HG02852 (cell line): ENCODE measurements at regions not wholly inside any gene's neighbourhood (a gene's known extent, or its start where the extent isn't known, plus 50 kb on each side); places are given as distances from the start of the nearest gene placed in this dataset.
"Not testable (repeated sequence)": the region's sequence is repeated elsewhere in the genome, so short reads cannot be mapped to it uniquely, and the experiment has no call there.

Experiments used
- ATAC-seq: cut with Tn5 transposase; IDR thresholded peaks from one replicate; pipeline ENCODE4 v1.9.1; 2021; ENCODE audit warnings: mild to moderate bottlenecking, moderate library complexity; ENCODE audit not compliant: unreplicated experiment

DNA sequence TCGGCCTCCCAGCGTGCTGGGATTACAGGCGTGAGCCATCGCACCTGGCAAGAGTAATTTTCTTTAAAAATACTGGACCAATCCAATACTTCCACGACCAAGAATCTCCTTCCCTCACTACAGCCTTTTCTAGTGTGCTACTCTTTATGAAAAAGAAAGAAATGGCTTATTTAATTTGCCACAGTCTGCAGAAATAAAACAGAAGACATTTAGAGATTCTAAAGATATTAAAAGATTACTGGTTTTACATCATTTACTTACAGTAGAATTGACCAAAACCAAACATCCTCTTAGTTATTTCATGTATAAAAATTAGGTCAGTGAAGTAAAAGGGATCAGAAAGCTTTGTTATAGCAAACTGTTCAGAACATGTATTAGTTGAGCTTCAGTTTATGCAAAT, 679.6 kb downstream of the MAT2B start:
- no peak for ATAC-seq

DNA sequence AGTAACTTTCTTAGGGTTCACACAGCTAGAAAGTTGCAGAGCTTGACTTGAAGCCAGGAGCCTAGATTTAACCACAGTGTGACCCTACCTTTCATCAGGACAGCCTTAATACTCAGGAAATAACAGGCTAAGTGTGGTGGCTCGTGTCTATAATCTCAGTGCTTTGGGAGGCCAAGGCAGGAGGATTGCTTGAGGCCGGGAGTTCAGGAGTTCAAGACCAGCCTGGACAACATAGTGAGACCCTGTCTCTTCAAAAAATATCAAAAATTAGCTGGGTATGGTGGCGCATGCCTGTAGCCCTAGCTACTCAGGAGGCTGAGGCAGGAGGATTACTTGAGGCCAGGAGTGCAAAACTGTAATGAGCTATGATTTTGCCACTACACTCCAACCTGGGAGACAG, 681.1 kb downstream of the MAT2B start:
- no peak for ATAC-seq

DNA sequence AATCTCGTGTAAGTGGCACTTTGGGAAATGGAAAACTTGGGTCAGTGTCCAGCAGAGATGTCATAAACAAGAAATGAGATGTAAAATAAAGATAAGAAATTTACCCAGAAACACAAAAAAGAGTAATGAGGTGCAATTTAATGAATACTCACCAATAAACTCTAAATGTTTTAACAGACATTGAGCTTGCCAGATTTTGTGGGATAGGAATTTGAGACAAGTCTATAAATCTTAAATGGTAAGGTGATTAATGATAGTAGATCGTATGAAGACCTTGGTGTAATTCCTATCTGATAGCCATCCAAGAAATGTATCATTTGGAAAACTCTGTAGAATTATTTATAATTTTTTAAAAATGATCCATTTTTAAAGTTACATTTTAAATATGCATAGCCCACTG, 682.4 kb downstream of the MAT2B start:
- ATAC-seq: no peak

DNA sequence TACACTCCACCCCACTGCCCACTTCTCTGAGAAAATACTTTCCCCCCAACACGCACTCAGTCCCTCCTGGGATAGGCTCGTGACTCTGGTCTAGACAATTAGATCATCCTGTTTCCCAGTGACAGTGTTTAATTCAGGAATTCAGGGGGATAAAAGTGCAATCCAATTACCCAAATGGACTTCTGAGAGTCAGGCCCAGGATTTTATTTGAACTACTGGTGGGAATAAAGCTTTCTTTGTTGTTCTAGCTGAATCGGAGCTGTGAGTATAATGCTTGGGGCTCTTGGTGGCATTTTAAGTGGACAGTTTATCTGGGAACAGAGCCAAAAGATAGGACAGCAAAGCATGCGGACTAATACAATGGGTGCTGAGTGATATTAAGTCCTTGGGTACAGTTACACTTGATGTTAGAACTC, 683.3 kb downstream of the MAT2B start:
- ATAC-seq: no peak

DNA sequence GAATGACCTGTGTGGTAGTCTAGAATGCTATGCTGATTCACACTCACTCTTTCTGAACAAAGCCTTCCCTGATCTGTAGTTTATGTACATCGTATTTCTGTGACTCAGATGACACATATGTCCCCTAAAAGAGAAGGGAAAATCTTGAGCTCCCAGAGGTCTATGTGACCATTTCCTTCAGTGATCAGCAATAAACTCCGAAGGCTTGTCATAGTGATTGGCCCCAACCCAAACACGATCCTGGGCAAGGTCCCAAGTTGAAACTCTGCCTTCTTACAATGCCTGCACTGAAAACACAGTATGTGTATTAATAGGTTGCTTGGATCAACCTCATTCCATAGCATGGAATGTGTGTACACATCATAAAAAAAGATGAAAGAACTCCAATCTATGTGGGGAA, 685.8 kb downstream of the MAT2B start:
- no peak for ATAC-seq

DNA sequence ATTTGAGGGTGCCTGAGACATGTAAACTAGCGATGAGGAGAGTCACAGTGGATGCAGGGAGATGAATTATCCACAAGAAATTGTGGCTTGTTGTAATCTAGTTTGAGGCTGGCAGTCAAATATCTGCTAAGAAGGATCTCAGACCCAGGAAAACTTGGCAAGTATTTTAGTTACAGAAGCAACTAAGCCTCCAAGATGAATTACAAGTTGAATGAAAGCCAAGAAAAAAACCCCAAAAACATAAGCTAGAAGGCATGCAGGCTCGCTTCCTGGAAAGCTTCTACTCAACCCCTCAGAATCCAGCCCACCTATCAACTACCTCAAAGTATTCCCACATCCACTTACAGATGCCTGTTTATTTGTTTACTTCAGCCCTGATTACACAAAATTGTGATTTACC, 696.9 kb downstream of the MAT2B start:
- no peak for ATAC-seq

DNA sequence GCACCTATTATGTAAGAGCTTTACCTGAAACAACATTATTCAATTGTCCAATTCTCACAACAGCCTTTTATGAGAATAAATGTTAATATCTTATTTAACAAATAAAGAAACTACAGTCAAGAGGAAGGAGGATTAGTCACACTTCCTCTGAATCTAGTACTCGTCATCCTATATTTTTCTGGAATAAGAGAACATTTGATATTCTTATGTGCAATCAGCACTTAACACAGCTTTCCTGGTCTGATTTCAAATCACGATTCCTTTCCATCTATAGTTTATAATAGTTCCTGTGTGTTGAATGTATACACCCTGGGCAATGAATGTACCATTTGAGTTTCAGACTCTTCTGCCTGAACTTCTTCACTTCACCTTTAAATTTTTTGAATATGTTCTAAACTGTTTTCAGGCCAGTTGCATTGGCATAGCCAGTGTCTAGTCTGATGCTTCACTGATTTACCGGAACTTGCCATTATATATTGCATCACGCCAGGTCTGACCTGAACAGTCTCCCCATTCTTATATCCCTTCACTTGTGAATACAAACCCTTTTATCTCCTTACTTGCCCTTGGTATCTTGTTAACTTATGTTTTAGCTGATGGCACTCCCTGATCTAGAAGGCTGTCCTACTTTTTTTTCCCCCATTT, 698.3 kb downstream of the MAT2B start:
- no peak for ATAC-seq

DNA sequence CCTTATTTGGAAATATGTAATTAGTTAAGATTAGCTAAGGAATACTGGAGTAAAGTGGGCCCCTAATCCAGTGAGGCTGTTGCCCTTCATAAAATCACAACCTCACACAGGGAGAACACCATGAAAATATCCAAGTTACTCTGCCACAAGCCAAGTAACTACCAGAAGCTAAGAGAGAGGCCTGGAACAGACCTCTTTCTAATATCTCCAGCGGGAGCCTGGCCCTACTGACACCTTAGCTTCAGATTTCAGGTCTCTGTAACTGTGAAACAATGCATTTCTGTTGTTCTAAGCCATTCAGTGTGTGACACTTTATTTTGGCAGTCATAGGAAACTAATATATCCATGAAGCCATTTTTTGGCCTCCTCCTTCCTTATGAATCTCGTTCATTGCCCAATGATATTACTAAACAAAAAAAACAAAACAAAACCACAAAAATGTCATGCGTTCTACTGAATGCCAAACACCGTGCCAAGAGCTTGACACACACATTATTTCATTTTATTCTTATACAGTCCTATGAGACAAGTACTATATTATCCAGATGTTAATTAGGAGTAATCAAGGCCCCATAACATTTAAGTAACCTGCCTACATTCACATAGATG, 699.0 kb downstream of the MAT2B start:
- no peak for ATAC-seq

DNA sequence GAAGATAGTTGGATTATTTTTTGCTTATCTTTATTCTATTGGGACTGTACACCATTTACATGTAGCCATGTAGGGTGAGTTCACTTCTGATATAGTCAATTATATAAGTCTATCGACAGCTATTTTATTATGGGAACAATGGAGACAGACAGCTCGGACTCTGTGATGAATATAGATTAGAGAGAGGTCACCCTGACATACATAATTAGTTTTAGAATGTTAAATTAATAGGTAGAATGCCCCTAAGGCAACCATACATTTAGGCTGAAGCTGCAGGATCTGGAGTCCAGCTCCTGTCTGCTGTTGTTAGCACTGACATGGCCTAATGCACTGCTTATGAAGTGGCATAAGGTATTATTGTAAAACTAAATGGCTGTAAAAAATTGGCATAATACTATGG, 700.8 kb downstream of the MAT2B start:
- ATAC-seq: no peak

DNA sequence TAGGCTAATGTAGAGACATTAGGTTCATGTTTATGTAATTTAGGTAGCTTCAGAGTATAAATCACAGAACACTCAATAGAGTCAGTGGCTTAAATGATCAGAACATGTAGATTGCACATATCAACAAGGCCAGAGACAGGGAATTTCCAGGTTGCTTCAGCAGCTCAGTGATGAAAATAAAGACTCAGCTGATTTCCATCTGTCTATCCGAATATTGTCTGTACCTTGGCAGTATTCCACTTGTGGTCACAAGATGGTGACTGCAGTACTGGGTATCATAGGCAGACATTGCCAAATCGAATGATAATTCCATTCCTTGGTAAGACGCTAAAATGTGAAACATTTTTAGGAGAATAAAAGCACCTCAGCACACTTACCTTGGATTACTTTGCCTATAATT, 702.2 kb downstream of the MAT2B start:
- ATAC-seq: no peak

DNA sequence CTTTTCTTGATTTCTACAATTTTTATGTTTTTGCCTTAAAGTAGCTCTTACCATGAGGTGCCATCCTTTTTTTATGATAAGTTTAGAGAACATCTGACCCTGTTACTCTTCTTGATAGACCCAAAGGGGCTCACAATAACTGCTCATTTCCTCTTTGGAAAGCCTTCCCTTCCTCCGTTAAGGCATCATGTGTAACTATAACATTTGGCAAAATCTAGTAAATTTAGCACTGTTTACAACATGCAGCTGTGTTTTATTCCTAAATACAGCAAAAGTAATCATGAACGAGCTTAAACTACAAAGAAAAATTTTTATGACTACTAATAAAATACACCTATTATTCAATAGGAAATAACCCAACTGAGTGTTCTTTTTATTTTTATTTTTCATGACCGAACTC, 705.1 kb downstream of the MAT2B start:
- no peak for ATAC-seq

DNA sequence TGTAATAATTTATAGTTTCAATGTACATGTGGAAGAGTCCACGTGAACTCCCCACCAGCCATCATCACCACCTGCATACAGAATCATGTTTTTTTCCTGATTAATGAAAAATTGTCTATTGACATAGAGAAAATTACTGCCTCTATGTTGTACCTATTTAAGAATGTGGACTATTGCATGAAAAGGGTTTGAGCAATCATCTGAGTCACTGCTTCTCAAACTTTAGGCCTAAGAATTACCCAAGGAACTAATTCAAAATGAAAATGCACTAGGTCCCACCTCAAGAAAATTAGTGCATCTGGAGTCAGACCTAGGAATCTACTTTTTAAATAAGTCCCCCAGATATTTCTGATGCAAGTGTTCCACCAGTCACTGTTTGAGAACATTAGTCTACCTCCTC, 709.3 kb downstream of the MAT2B start:
- ATAC-seq: no peak

DNA sequence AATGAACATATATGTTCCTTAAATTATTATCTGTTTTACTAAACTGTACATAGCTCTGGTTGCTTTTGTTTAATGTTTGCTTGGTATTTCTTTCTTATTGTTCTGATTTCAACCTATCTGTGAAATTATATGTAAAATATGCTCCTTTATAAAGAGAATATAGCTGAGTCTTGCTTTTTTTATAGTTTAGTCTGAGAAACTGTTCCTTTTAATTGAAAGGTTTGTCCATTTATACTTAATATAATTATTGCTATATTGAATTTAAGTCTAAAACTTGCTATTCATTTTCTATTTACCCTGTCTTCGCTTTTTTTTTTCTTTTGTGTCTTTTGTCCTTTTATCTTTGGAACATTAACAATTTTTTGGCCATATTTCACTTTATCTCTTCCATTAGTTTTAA, 712.0 kb downstream of the MAT2B start:
- ATAC-seq: no peak

DNA sequence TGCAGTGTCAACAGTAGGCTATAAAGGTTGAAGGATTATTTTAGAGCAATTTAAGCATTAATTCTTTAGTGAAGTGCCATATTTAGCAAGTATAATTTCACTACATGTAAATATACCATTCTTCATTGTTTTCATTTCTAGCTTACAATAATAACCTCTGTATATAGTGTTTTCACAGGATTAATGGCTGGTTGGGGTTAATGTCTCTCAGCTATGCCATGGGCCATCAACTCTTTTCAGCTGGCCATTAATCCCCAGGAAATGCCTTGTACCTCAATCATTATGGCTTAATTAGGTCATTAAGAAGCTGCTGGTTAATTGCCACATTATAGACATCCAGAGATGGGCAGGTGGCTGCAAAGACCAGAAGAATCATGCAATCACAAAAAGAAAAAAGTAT, 715.1 kb downstream of the MAT2B start:
- ATAC-seq: no peak

DNA sequence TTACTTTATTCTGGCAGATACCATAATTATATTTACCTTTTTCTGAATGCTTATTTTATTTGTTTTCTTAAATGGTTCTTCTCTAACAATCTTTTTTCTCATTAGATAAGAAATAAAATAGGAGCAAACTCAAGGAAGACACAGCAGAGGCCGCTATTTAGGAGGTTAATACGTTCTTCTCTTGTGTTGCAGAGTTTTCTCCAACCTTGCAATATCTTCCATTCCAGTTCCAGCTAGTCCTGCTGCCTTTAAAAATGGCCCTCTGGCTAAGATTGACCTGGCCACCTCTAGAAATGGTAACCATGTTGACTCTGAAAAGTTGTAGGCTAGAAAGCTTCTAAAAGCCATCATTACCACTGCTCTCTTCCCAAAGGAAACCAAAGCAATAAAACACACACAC, 718.8 kb downstream of the MAT2B start:
- no peak for ATAC-seq

DNA sequence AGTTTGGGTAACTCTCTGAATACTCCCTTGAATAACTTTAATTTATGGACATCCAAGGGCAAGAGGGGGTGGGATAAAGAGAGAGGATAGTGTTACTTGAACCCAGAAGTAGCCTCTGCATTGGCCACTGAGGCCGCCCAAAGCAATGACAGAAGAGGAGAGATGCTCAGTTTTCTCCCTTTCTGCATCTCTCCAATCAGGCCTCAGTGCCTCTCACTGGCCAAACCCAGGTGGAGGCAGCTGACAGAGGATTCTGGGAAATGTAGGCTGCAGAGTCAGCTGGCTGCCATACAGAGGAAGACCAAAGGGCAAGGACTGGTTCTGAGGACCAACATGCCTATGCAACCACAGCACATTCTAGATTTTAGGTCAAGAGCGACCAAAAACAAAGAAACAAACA, 719.4 kb downstream of the MAT2B start:
- no peak for ATAC-seq

DNA sequence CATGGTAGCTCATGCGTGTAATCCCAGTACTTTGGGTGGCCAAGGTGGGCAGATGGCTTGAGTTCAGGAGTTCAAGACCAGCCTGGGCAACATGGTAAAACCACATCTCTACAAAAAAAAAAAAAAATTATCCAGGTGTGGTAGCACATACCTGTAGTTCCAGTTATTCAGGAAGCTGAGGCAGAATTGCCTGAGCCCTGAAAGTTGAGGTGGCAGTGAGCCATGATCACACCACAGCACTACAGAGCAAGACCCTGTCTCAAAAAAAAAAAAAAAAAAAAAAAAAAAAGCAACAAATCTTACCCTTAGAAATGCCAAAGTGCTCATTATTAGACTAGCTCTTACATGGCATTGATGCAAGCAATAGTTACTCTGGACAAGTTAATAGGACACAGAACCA, 724.9 kb downstream of the MAT2B start:
- ATAC-seq: no peak

DNA sequence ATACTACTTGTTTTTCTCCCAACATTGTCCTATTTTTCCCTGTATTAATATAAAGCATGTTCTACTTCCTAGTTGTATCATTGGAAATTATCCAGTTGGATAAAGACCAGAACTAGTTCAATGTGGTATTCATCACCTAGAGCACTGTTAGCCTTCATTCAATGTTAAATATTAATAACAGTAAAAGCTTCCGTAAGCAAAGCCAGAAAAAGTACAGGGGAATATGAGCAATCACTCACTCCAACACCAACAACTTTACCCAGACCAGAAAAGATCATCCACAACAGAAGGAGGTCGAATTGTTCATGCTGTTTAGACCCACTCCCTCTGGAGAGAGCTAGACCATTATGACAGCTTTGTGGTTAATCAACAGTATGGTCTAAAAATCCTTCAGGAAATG, 728.4 kb downstream of the MAT2B start:
- ATAC-seq: no peak

DNA sequence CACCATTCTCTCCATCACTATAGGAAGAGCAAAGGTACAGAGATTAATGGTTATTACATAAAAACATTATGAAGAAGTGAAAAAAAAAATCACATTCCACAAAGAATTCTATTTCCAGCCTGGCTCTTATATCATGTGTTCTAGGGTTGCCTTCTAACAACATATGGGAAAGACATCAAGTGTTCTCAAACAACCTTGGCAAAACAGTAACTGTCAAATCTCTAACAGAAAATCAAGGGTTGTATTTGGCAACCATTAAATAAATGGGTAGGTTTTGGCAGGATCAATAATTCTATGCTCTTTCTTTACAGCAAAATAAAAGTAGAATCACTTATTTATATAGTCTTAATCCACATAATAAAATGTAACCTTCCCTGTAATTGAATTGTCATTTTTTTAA, 728.9 kb downstream of the MAT2B start:
- no peak for ATAC-seq

DNA sequence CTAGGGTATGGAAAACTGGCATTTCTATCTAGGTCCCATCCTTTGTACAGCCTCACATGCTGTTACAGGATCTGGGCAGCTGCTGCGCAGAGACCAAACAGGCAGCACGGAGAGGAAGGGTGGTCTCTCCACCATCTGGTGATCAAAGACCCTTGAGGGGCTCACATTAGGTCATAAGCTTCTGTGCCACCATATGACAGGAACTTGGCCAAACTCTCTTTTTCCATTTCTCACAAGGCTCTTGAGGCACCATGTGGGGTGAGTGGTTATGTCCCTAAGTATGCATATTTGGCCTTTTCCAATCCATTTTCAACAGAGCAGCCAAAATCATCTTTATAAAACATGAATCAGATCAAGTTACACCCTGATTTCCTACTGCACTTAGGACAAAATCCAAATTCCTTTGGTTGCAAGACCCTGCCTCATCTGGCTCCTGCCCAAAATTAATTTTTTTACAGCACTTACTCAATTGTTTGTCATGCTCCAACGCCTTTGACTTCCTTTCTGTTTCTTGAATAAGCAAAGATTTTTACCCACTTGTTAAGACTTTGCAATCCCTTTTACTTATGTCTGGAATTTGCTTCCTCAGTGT, 730.0 kb downstream of the MAT2B start:
- no peak for ATAC-seq

DNA sequence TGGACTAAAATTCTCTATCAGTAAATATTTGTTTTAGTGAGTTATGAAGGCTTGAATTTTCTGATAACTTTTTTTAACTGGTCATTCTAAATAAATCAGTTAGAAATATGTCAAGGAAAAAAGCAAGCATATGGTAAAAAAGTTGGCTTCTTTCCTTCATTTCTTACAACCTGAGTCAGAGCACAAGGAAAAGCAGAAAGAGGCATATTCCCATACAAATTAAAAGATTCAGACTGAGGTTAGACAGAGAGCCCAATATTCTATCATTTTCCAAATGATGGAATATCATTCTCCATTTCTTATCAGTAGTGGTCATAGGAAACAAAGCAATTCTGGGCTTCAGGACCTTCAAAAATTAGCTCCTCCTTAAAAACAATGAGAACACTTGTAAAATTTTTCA, 732.1 kb downstream of the MAT2B start:
- no peak for ATAC-seq

DNA sequence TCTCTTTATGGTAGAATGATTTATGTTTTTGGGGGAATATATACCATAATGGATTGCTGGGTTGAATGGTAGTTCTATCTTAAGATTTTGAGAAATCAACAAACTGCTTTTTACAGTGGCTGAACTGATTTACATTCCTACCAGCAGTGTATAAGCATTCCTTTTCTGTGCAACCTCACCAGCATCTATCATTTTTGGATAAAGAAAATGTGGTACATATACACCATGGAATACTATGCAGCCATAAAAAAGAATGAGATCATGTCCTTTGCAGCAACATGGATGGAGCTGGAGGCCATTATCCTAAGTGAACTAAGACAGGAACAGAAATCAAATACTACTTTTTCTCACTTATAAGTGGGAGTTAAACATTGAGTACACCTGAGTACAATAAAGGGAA, 746.4 kb downstream of the MAT2B start:
- ATAC-seq: not testable (repeated sequence)

DNA sequence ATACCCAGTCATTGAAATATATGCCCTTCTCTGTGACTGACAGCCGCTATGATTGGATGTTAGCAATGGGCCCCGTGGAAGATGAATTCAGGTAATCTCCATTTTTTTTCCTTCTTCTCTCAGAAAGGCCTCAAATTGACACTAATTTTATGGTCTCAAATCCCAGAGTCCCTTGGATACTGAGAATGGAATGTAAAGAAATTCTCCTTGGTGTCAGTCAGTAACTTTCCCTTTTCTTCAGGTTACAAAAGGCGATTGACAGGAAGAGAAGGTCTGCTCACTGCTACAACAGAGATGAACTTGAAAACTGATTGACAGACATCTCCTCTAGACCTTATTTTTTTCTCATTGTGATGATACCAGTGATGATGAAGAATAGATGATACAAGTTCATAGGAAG, 748.3 kb downstream of the MAT2B start:
- ATAC-seq: no peak
